ENCODE measurements at regions not wholly inside any gene's neighbourhood (a gene's known extent, or its start where the extent isn't known, plus 50 kb on each side); places are given as distances from the start of the nearest gene placed in this dataset.

GRCh38 chr13:27329210-27329609, 58.6 kb downstream of the RASL11A start:
- TF ChIP-seq GABPA (IDR thresholded peaks at IDR 0.05; ENCODE audit: low read depth) (no peak), POLR2AphosphoS5 (IDR thresholded peaks at IDR 0.05; ENCODE audit: low read depth) (no peak), REST (IDR thresholded peaks at IDR 0.05; ENCODE audit: insufficient replicate concordance, low read depth) (no peak), SPI1 (IDR thresholded peaks at IDR 0.05; ENCODE audit: borderline replicate concordance, low read depth) (no peak)
- TF ChIP-seq, protein P1, sequence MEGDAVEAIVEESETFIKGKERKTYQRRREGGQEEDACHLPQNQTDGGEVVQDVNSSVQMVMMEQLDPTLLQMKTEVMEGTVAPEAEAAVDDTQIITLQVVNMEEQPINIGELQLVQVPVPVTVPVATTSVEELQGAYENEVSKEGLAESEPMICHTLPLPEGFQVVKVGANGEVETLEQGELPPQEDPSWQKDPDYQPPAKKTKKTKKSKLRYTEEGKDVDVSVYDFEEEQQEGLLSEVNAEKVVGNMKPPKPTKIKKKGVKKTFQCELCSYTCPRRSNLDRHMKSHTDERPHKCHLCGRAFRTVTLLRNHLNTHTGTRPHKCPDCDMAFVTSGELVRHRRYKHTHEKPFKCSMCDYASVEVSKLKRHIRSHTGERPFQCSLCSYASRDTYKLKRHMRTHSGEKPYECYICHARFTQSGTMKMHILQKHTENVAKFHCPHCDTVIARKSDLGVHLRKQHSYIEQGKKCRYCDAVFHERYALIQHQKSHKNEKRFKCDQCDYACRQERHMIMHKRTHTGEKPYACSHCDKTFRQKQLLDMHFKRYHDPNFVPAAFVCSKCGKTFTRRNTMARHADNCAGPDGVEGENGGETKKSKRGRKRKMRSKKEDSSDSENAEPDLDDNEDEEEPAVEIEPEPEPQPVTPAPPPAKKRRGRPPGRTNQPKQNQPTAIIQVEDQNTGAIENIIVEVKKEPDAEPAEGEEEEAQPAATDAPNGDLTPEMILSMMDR (IDR thresholded peaks at IDR 0.05; ENCODE audit: insufficient read depth, low read length), result no peak
